HuH-7.5 (cell line): ENCODE measurements at regions not wholly inside any gene's neighbourhood (a gene's known extent, or its start where the extent isn't known, plus 50 kb on each side); places are given as distances from the start of the nearest gene placed in this dataset.

ENCODE experiments used
- DNase-seq: peaks from one replicate; pipeline ENCODE4 v3.0.0; 2011; ENCODE audit warnings: low spot score

GRCh38 chr1:70891051-70891843 is 156.4 kb downstream of the PTGER3 start:
- no peak for DNase-seq

GRCh38 chr1:70892140-70892539 is 155.5 kb downstream of the PTGER3 start:
- no peak for DNase-seq

- DNase-seq = no peak
Measured at GRCh38 chr1:70892930-70893329, 154.7 kb downstream of the PTGER3 start.

DNA sequence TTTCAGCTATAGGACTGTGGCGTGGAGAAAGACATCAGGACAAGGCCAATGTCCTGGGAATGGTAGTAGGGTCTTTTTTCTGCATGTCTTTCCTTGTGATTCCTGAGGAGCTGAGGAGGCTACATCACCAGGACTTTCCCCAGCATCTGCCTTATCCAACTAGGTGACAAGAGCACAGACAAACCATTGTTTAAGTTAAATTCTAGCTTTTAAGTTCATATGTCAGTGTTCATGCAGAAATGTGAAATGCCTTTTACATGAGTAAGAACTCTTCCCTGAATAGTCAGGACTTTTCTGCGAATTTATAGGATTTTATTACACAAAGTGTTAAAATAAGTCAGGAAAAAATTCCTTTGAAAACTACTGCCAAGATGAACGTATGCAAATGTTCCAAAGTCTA is 154.2 kb downstream of the PTGER3 start:
- no peak for DNase-seq

GRCh38 chr1:70895531-70895930 is 152.1 kb downstream of the PTGER3 start:
- no peak for DNase-seq

- DNase-seq = no peak
Measured at GRCh38 chr1:70896224-70896623, 151.4 kb downstream of the PTGER3 start.

- DNase-seq = no peak
Measured at GRCh38 chr1:70897273-70897672, 150.3 kb downstream of the PTGER3 start.

- DNase-seq = no peak
Measured at GRCh38 chr1:70899735-70900134, 147.9 kb downstream of the PTGER3 start.

DNA sequence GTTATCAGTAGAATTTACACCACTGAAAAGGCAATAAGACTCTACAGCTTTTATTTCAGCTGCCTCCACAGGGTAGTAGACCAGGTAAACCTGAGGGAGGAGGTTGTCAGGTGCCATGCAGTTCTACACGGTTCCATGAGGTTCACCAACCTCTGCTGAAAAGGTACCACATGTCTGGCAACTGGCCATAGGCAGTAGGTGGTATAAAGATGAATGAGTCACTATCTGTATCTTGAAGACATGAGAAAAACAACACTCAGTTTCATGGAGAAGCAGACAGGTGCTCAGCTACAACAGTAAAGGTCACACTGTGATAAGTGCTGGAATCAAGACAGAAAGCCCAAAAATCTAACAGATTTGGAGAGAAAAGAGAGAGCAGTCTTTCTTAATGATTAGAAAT is 145.4 kb downstream of the PTGER3 start:
- DNase-seq = no peak

DNA sequence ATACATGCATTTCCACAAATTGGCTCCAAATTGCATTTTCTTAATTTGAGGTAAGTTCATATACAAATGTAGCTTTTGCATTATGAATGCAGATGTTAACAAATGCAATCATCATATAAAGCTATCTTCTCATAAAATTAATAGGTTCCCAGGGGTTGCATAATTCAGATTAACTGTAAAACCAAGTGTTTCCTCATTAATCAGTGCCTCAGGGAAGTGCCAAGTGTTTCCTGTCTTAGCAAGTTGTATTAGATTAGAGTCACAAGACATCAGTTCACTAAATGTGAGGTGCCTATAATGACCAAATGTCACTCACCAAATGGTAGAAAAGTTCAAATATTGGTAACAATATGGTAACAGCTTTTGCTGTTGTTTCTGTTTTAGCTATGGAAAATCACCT is 140.8 kb downstream of the PTGER3 start:
- no peak for DNase-seq

GRCh38 chr1:70907563-70908310 is 139.9 kb downstream of the PTGER3 start:
- no peak for DNase-seq

GRCh38 chr1:70909262-70909822 is 138.3 kb downstream of the PTGER3 start:
- DNase-seq = no peak

GRCh38 chr1:70910013-70910412 is 137.6 kb downstream of the PTGER3 start:
- DNase-seq = no peak

- no peak for DNase-seq
Measured at GRCh38 chr1:70911861-70912260, 135.8 kb downstream of the PTGER3 start.

- no peak for DNase-seq
Measured at GRCh38 chr1:70914224-70914623, 133.4 kb downstream of the PTGER3 start.

DNA sequence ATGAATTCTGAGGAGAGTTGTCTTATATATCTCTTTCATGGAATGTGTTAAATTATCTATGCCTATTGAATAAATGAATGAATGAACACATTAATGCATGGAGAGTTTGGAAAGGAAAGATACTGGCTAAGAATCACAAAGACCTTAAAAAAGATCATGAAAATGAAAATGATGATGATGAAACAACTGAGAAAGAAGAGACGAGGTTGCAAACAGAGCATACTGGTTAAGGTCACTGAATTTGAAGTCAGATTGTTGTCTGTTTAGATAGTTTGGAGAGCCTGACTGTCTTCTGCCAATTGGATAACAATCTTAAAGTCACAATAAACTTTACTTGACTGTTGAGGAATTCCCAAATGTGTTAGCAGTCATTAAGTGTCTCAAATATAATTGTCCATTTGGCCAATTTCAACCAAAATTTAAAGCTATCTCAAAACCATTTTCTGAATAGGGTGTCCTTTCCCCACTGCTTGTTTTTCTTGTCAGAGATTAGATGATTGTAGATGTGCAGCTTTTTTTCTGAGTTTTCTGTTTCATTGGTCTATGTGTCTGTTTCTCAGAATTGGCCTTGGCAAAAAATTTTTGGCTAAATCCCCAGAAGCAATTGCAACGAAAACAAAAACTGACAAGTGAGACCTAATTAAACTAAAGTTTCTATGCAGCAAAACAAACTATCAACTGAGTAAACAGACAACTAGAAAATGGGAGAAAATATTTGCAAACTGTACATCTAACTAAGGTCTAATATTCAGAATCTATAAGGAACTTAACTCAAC is 132.2 kb downstream of the PTGER3 start:
- no peak for DNase-seq

DNA sequence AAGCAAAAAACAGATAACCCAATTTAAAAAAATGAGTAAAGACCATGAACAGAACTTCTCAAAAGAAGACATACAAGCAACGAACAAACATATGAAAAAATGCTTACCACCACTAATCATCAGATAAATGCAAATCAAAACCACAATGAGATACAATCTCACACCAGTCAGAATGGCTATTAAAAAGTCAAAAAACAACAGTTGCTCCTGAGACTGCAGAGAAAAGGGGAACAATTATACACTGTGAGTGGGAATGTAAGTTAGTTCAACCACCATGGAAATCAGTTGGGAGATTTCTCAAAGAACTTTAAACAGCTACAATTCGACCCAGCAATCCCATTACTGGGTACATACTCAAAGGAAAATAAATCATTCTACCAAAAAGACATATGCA is 131.6 kb downstream of the PTGER3 start:
- DNase-seq = no peak

- no peak for DNase-seq
Measured at GRCh38 chr1:70919706-70920323, 127.8 kb downstream of the PTGER3 start.
